ENCODE measurements at regions not wholly inside any gene's neighbourhood (a gene's known extent, or its start where the extent isn't known, plus 50 kb on each side); places are given as distances from the start of the nearest gene placed in this dataset.

DNA sequence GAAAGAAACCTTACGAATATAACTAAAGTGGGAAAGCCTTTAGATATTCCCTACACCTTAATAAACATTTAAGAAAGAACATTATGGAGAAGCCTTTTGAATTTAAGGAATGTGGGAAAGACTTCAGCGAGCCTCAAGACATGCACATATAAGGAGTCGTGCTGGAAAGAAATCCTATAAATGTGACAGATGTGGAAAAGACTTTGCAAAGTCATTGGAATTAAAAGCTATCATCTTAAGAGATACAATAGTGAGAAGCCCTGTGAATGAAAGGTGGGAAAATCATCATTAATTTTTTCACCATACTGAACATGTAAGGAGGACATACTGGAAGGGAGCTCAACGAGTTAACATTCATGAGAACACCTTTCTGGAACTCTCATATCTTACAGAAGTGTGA lies 650.5 kb upstream of the DEFB115 start:
- TF ChIP-seq, protein P1, sequence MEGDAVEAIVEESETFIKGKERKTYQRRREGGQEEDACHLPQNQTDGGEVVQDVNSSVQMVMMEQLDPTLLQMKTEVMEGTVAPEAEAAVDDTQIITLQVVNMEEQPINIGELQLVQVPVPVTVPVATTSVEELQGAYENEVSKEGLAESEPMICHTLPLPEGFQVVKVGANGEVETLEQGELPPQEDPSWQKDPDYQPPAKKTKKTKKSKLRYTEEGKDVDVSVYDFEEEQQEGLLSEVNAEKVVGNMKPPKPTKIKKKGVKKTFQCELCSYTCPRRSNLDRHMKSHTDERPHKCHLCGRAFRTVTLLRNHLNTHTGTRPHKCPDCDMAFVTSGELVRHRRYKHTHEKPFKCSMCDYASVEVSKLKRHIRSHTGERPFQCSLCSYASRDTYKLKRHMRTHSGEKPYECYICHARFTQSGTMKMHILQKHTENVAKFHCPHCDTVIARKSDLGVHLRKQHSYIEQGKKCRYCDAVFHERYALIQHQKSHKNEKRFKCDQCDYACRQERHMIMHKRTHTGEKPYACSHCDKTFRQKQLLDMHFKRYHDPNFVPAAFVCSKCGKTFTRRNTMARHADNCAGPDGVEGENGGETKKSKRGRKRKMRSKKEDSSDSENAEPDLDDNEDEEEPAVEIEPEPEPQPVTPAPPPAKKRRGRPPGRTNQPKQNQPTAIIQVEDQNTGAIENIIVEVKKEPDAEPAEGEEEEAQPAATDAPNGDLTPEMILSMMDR (IDR thresholded peaks at IDR 0.05; ENCODE audit: poor library complexity): no peak
- no peak for TF ChIP-seq EZH2phosphoT487 (IDR thresholded peaks at IDR 0.05; ENCODE audit: low read depth, severe bottlenecking, unreplicated experiment)
